ENCODE measurements at regions not wholly inside any gene's neighbourhood (a gene's known extent, or its start where the extent isn't known, plus 50 kb on each side); places are given as distances from the start of the nearest gene placed in this dataset.
A peak's percentile ranks its signal among the peaks of the same experiment; 100 is the strongest.

DNA sequence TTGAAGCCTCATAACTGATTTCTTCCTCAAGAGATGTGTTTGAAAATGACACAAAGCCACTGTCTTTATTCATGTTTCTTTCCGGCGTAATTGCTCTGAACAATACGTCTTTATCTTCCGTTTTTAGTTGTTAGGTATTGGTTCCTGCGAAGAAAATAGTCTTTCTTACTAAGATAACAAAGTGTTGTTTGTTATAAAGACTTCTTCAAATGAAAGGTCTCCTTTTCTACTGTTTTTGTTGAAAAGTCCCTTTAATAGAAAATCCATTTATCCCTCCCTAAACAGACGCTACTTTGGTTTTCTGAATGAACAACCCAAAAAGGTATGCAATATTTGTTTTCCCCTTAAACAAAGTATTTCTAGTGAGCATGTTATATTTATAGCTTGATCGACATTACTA lies 469.1 kb downstream of the KCNJ18 start:
- Mint-ChIP-seq H3K4me3 (no peak overlapping the region), H3K4me1 (peaks cover 12% of the 10 kb centered on the region; the same call in 2 of the 3 replicates), H3K9me3 (peaks cover 4% of the 10 kb centered on the region; the same call in 2 of the 3 replicates), H3K27ac (no peak overlapping the region), H3K27me3 (ENCODE audit: insufficient read depth, low read depth, poor library complexity) (no peaks in the 10 kb centered on the region), H3K36me3 (ENCODE audit: low read depth) (no peaks in the 10 kb centered on the region)
- no peaks in the 10 kb centered on the region for H3F3A ChIP-seq (replicated peaks; ENCODE audit: low read depth)
- TF ChIP-seq EZH2 (IDR thresholded peaks at IDR 0.05; ENCODE audit: low read depth, unreplicated experiment) (no peak), EZH2phosphoT487 (IDR thresholded peaks at IDR 0.05; ENCODE audit: unreplicated experiment) (no peak), POLR2AphosphoS5 (IDR thresholded peaks at IDR 0.05; ENCODE audit: low read depth) (no peak), CREB1 (CRISPR knock-in tag; IDR thresholded peaks at IDR 0.05; ENCODE audit: low read depth) (no peak), ZNF114 (CRISPR knock-in tag; IDR thresholded peaks at IDR 0.05) (no peak), ZNF331 (CRISPR knock-in tag; IDR thresholded peaks at IDR 0.05; ENCODE audit: low read depth) (no peak), NANOG (IDR thresholded peaks at IDR 0.05; ENCODE audit: borderline replicate concordance) (no peak), JUNB (IDR thresholded peaks at IDR 0.05; ENCODE audit: unreplicated experiment) (no peak)
- TF ChIP-seq, protein P1, sequence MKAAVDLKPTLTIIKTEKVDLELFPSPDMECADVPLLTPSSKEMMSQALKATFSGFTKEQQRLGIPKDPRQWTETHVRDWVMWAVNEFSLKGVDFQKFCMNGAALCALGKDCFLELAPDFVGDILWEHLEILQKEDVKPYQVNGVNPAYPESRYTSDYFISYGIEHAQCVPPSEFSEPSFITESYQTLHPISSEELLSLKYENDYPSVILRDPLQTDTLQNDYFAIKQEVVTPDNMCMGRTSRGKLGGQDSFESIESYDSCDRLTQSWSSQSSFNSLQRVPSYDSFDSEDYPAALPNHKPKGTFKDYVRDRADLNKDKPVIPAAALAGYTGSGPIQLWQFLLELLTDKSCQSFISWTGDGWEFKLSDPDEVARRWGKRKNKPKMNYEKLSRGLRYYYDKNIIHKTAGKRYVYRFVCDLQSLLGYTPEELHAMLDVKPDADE (IDR thresholded peaks at IDR 0.05) = no peak
- TF ChIP-seq, protein P2, sequence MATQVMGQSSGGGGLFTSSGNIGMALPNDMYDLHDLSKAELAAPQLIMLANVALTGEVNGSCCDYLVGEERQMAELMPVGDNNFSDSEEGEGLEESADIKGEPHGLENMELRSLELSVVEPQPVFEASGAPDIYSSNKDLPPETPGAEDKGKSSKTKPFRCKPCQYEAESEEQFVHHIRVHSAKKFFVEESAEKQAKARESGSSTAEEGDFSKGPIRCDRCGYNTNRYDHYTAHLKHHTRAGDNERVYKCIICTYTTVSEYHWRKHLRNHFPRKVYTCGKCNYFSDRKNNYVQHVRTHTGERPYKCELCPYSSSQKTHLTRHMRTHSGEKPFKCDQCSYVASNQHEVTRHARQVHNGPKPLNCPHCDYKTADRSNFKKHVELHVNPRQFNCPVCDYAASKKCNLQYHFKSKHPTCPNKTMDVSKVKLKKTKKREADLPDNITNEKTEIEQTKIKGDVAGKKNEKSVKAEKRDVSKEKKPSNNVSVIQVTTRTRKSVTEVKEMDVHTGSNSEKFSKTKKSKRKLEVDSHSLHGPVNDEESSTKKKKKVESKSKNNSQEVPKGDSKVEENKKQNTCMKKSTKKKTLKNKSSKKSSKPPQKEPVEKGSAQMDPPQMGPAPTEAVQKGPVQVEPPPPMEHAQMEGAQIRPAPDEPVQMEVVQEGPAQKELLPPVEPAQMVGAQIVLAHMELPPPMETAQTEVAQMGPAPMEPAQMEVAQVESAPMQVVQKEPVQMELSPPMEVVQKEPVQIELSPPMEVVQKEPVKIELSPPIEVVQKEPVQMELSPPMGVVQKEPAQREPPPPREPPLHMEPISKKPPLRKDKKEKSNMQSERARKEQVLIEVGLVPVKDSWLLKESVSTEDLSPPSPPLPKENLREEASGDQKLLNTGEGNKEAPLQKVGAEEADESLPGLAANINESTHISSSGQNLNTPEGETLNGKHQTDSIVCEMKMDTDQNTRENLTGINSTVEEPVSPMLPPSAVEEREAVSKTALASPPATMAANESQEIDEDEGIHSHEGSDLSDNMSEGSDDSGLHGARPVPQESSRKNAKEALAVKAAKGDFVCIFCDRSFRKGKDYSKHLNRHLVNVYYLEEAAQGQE (IDR thresholded peaks at IDR 0.05; ENCODE audit: unreplicated experiment) = no peak
- ATAC-seq (no peak), DNase-seq (ENCODE audit: low spot score) (no peak)
- no peak overlapping the region for H3K27ac ChIP-seq (ENCODE audit: low read depth)
- H3K4me1 ChIP-seq (ENCODE audit: insufficient read depth) = peaks cover 29% of the 10 kb centered on the region
- H4K20me1 ChIP-seq (replicated peaks; ENCODE audit: insufficient read depth) = no peaks in the 10 kb centered on the region
- no peaks in the 10 kb centered on the region for H3K27me3 ChIP-seq (ENCODE audit: insufficient read depth)
- H2AFZ ChIP-seq = no peak overlapping the region
- no peak overlapping the region for H3K4me2 ChIP-seq
- no peaks in the 10 kb centered on the region for H3K36me3 ChIP-seq (ENCODE audit: insufficient read depth)
- no peaks in the 10 kb centered on the region for H3K9me2 ChIP-seq (ENCODE audit: insufficient read depth)
- no peak overlapping the region for H3K4me3 ChIP-seq
- no peaks in the 10 kb centered on the region for H3K79me2 ChIP-seq (replicated peaks; ENCODE audit: insufficient read depth)

DNA sequence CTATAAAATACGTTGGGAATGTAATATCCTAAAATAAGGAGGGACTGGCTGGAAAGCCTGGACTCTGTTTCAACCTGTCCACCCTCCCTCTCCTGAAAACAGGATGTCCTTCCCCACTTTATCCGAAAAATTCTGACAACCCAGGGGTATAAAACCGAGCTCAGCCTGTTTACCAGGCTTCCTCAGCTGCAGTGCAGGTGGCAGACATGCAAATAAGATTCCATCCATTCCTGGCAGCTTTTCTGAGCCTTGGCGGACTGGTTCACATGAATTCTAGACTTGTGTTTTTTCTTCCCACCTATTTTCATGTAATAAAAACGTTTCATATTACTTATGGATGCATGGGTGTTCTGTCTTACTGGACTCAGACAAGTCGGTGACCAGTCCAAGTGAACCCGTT lies 479.3 kb downstream of the KCNJ18 start:
- H3K27ac ChIP-seq (ENCODE audit: low read depth) = no peak overlapping the region
- H3K79me2 ChIP-seq (replicated peaks; ENCODE audit: insufficient read depth) = no peaks in the 10 kb centered on the region
- H3F3A ChIP-seq (replicated peaks; ENCODE audit: low read depth) = no peaks in the 10 kb centered on the region
- no peaks in the 10 kb centered on the region for H4K20me1 ChIP-seq (replicated peaks; ENCODE audit: insufficient read depth)
- Mint-ChIP-seq H3K4me1 (peaks cover 9% of the 10 kb centered on the region; the same call in 2 of the 3 replicates), H3K4me3 (no peak overlapping the region), H3K27me3 (ENCODE audit: insufficient read depth, low read depth, poor library complexity) (peaks cover 4% of the 10 kb centered on the region), H3K36me3 (ENCODE audit: low read depth) (peaks cover 15% of the 10 kb centered on the region; the same call in 2 of the 3 replicates), H3K27ac (no peak overlapping the region), H3K9me3 (peaks cover 22% of the 10 kb centered on the region)
- H2AFZ ChIP-seq = no peak overlapping the region
- ATAC-seq (peak; percentile 35; the same call in 1 of the 3 replicates), DNase-seq (ENCODE audit: low spot score) (peak; percentile 50)
- no peak overlapping the region for H3K4me2 ChIP-seq
- H3K4me3 ChIP-seq = no peak overlapping the region
- no peaks in the 10 kb centered on the region for H3K9me2 ChIP-seq (ENCODE audit: insufficient read depth)
- peaks cover 10% of the 10 kb centered on the region; the same call in 1 of the 2 replicates for H3K4me1 ChIP-seq (ENCODE audit: insufficient read depth)
- no peaks in the 10 kb centered on the region for H3K36me3 ChIP-seq (ENCODE audit: insufficient read depth)
- TF ChIP-seq, protein P1 (IDR thresholded peaks at IDR 0.05) = no peak
- no peak for TF ChIP-seq CTCF (conservative IDR thresholded peaks at IDR 0.05; ENCODE audit: low read depth in 2 of 2)
- no peak for TF ChIP-seq EZH2phosphoT487 (IDR thresholded peaks at IDR 0.05; ENCODE audit: unreplicated experiment)
- TF ChIP-seq ZNF114 (CRISPR knock-in tag; IDR thresholded peaks at IDR 0.05) = no peak
- H3K27me3 ChIP-seq (ENCODE audit: insufficient read depth) = no peaks in the 10 kb centered on the region
